HepG2 (cell line): ENCODE measurements at regions not wholly inside any gene's neighbourhood (a gene's known extent, or its start where the extent isn't known, plus 50 kb on each side); places are given as distances from the start of the nearest gene placed in this dataset.

ENCODE experiments used
- ATAC-seq: fragments of 200-7000 bp; cut with Tn5 transposase; 3 replicates; pipeline ENCODE4 v1.9.1; 2020; ENCODE audit warnings: mild to moderate bottlenecking, moderate library complexity
- BruUV-seq: library from RNA; stranded (reverse); fragments of 400-500 nt; replicated peaks from 2 replicates; lab custom pipeline; 2021; lab: Mats Ljungman, UMichigan
- CTCF ChIA-PET: fragments of 300-600 bp; formaldehyde crosslinking; extraction: SDS; loops from one replicate; lab custom pipeline; 2021; ENCODE audit warnings: low total read pairs, inconsistent platforms, low intra/inter-chr PET ratio; lab: Yijun Ruan, JAX
- POLR2A ChIA-PET: fragments of 350-600 bp; sonication (Branson Sonifier 250); formaldehyde crosslinking; loops from one replicate; lab custom pipeline; 2020; ENCODE audit warnings: antibody characterized with exemption, inconsistent platforms; lab: Yijun Ruan, JAX
- DNase-seq: peaks from one replicate; pipeline ENCODE4 v3.0.0-alpha.2; 2015; ENCODE audit warnings: low spot score
- FAIRE-seq: peaks from 3 replicates; lab custom pipeline; 2011; peaks lifted over from hg19 to GRCh38; lab: Jason Lieb, UNC
- H2AFZ ChIP-seq: one replicate; pipeline ENCODE4 v1.6.1; 2011; ENCODE audit warnings: low read length, inconsistent platforms
- H3K27ac ChIP-seq: fragments of 300-600 bp; 3 replicates; pipeline ENCODE4 v1.8.0; 2011; ENCODE audit warnings: mixed run types, mild to moderate bottlenecking, mixed read lengths, low read length, inconsistent platforms; ENCODE audit not compliant: insufficient read depth; ENCODE audit errors: extremely low read length
- H3K27me3 ChIP-seq, 2 experiments: fragments of 200-600 bp in 1 of 2; 2 replicates in 1 of 2; 3 replicates in 1 of 2; pipeline versions ENCODE4 v1.6.0 to v1.8.0; 2011; ENCODE audit warnings: low read length in 2 of 2, mild to moderate bottlenecking in 2 of 2, moderate library complexity in 2 of 2, inconsistent platforms in 1 of 2; ENCODE audit not compliant: insufficient read depth in 2 of 2, control insufficient read depth in 1 of 2
- H3K36me3 ChIP-seq, 2 experiments: fragments of 200-600 bp in 1 of 2; replicated peaks in 1 of 2; 2 replicates in 1 of 2; 3 replicates in 1 of 2; pipeline versions ENCODE4 v1.5.1 to v1.8.0; 2011; ENCODE audit warnings: low read length in 2 of 2, inconsistent platforms in 1 of 2; ENCODE audit not compliant: insufficient read depth in 2 of 2, control insufficient read depth in 1 of 2
- H3K4me1 ChIP-seq: 2 replicates; pipeline ENCODE4 v1.5.1; 2012; ENCODE audit warnings: low read length, inconsistent platforms; ENCODE audit not compliant: insufficient read depth
- H3K4me2 ChIP-seq: 2 replicates; pipeline ENCODE4 v1.6.0; 2011; ENCODE audit warnings: low read depth, low read length, inconsistent platforms
- H3K4me3 ChIP-seq, 3 experiments: fragments of 200-600 bp in 1 of 3; sonication (generic), shearing (Covaris generic) in 1 of 3; replicated peaks in 1 of 3; 2 replicates each; pipeline ENCODE4 v1.5.1; 2011 to 2016; ENCODE audit warnings: low read length in 3 of 3, inconsistent platforms in 2 of 3, low read depth in 2 of 3, mild to moderate bottlenecking in 2 of 3, control low read depth in 1 of 3, mixed read lengths in 1 of 3; ENCODE audit not compliant: insufficient read depth in 1 of 3
- H3K79me2 ChIP-seq: one replicate; pipeline ENCODE4 v1.6.1; 2011; ENCODE audit warnings: low read length, inconsistent platforms; ENCODE audit not compliant: insufficient read depth
- H3K9ac ChIP-seq: 2 replicates; pipeline ENCODE4 v1.6.0; 2011; ENCODE audit warnings: mild to moderate bottlenecking, low read depth, low read length, inconsistent platforms; ENCODE audit not compliant: insufficient read depth
- H3K9me3 ChIP-seq: 2 replicates; pipeline ENCODE4 v1.5.1; 2012; ENCODE audit warnings: mild to moderate bottlenecking, low read length
- H4K20me1 ChIP-seq: 2 replicates; pipeline ENCODE4 v1.6.0; 2011; ENCODE audit warnings: inconsistent platforms, mild to moderate bottlenecking, low read length, moderate library complexity; ENCODE audit not compliant: insufficient read depth
- ATF7 ChIP-seq, 2 experiments: fragments of 450-650 bp in 1 of 2; sonication (generic) in 1 of 2; formaldehyde crosslinking in 1 of 2; IDR thresholded peaks; 2 replicates each; pipeline versions ENCODE4 v1.4.0 to v1.6.1; 2016 to 2020; ENCODE audit warnings: antibody characterized with exemption in 1 of 2, mild to moderate bottlenecking in 1 of 2, missing genetic modification reagents in 1 of 2
- KDM6A ChIP-seq: IDR thresholded peaks from 2 replicates; pipeline ENCODE4 v1.6.1; 2016; ENCODE audit warnings: low read depth
- KLF15 ChIP-seq: sonication (generic); formaldehyde crosslinking; IDR thresholded peaks from 2 replicates; pipeline ENCODE4 v1.8.1; 2023; ENCODE audit warnings: borderline replicate concordance, mild to moderate bottlenecking, inconsistent platforms, missing genetic modification reagents, mixed read lengths
- KMT2A ChIP-seq: sonication (generic); formaldehyde crosslinking; IDR thresholded peaks from 2 replicates; pipeline ENCODE4 v1.4.0; 2020; ENCODE audit warnings: missing genetic modification reagents
- RFX3 ChIP-seq: IDR thresholded peaks from 2 replicates; pipeline ENCODE4 v1.6.1; 2016; ENCODE audit warnings: missing biosample characterization, missing genetic modification reagents
- TRIM24 ChIP-seq: sonication (generic); formaldehyde crosslinking; IDR thresholded peaks from 2 replicates; pipeline ENCODE4 v1.8.0; 2022; ENCODE audit warnings: mild to moderate bottlenecking, missing genetic modification reagents
- YY1 ChIP-seq: IDR thresholded peaks from 2 replicates; pipeline ENCODE4 v1.6.1; 2011; ENCODE audit warnings: low read length, low read depth, moderate library complexity, mild to moderate bottlenecking; ENCODE audit not compliant: insufficient read depth, insufficient replicate concordance
- ZNF20 ChIP-seq: sonication (generic); formaldehyde crosslinking; IDR thresholded peaks from 2 replicates; pipeline ENCODE4 v1.4.0; 2020; ENCODE audit warnings: mild to moderate bottlenecking, moderate library complexity, missing genetic modification reagents
- ZNF552 ChIP-seq: sonication (generic); formaldehyde crosslinking; IDR thresholded peaks from 2 replicates; pipeline ENCODE4 v1.9.0; 2022; ENCODE audit warnings: missing genetic modification reagents, mild to moderate bottlenecking, borderline replicate concordance
- ZSCAN25 ChIP-seq: sonication (generic); formaldehyde crosslinking; IDR thresholded peaks from 2 replicates; pipeline ENCODE4 v1.8.0; 2022; ENCODE audit warnings: mild to moderate bottlenecking, missing genetic modification reagents
- WGBS: methylation state at CpG from one replicate; pipeline ENCODE4 v1.1.6; 2017; ENCODE audit warnings: low lambda C conversion rate; 5-methylcytosine and 5-hydroxymethylcytosine counted together
- in situ Hi-C: cut with HindIII; loops from 2 replicates; pipeline ENCODE4 v1.10.0; 2017; ENCODE audit warnings: low pct_unique_long_range_greater_than_20kb; ENCODE audit not compliant: extremely low pct_ligation_motif_present
- intact Hi-C: fragments of 100-400 bp; cut with micrococcal nuclease; formaldehyde crosslinking; loops from one replicate; pipeline ENCODE4 v1.10.0; 2022; ENCODE audit not compliant: unreplicated experiment

DNA sequence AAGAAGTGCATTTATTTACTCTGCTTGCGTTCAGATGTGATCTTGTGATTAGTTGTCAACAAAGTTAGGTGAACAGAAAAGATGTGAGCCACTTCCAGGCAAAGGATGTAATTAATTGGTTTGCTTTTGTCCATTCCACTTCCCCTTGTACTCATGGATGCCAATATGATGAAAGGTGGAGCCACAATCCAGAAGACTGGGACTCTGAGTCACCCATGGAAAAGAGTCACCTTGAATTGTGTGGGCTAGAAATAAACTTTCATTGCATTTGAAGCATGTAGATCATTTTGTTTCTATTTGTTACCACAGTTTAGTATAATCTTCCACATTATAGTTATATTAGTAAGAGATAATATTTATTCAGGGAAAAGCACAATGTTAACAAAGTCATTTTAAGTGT is 684.2 kb downstream of the LTN1 start:
- no peak for TF ChIP-seq RFX3 (CRISPR knock-in tag)
- Histone ChIP-seq H3K27me3 (no peaks in the 10 kb centered on the region), H3K4me2 (no peak overlapping the region), H3K4me3 (no peak overlapping the region), H3K4me1 (no peaks in the 10 kb centered on the region), H2AFZ (no peak overlapping the region), H3K79me2 (no peaks in the 10 kb centered on the region), H4K20me1 (no peaks in the 10 kb centered on the region), H3K27ac (no peak overlapping the region), H3K36me3 (no peaks in the 10 kb centered on the region), H3K9me3 (peaks cover 95% of the 10 kb centered on the region), H3K9ac (no peak overlapping the region)
- intact Hi-C loops (no loop called here), in situ Hi-C loops (no loop called here)
- DNase-seq (no peak), ATAC-seq (no peak), FAIRE-seq (no peak)
- ChIA-PET CTCF (no interaction called here), POLR2A (no interaction called here)
- WGBS, result 7% methylated on average over 1 of the region's 1 CpG
- BruUV-seq, result no TSS peak

DNA sequence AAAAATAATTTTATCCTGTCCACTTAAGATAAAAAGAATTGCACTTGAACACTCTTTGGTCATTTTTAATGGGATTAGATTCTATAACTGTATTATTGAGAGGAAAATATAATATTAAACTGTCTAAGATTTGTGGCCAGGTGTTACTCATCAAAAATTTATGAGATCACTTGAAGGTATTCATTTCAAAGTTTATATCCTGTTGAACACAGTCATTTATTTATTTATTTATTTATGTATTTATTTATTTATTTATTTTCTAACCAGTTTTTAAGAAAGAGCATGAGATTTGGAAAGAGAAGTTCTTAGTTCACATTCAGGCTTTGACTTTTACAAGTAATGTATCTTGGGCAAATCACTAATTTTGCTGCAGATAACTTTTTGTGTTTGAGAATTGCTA is 692.7 kb downstream of the LTN1 start:
- H3K4me2 ChIP-seq, result no peak overlapping the region
- in situ Hi-C loops, result no loop called here
- TF ChIP-seq KDM6A (CRISPR knock-in tag), result no peak
- no peak for TF ChIP-seq ATF7 (IDR thresholded peaks at IDR 0.05)
- TF ChIP-seq ATF7 (CRISPR knock-in tag; IDR thresholded peaks at IDR 0.05), result no peak
- TF ChIP-seq YY1, result no peak
- no peak for TF ChIP-seq TRIM24 (CRISPR knock-in tag)
- no peak for TF ChIP-seq KMT2A
- no peak for TF ChIP-seq KLF15 (CRISPR knock-in tag)
- no peak for TF ChIP-seq ZSCAN25 (CRISPR knock-in tag)
- TF ChIP-seq ZNF552 (CRISPR knock-in tag), result no peak
- no peak for TF ChIP-seq ZNF20 (CRISPR knock-in tag)
- H3K27ac ChIP-seq, result no peak overlapping the region
- no peak for DNase-seq
- H3K36me3 ChIP-seq, result no peaks in the 10 kb centered on the region
- ChIA-PET POLR2A (no interaction called here), CTCF (no interaction called here)
- no peak overlapping the region for H2AFZ ChIP-seq
- H3K4me3 ChIP-seq, result no peak overlapping the region
- H3K9ac ChIP-seq, result no peak overlapping the region
- FAIRE-seq, result no peak
- no peaks in the 10 kb centered on the region for H4K20me1 ChIP-seq
- H3K27me3 ChIP-seq, result no peaks in the 10 kb centered on the region
- ATAC-seq, result no peak
- no peaks in the 10 kb centered on the region for H3K79me2 ChIP-seq
- BruUV-seq, result no TSS peak
- H3K4me1 ChIP-seq, result no peaks in the 10 kb centered on the region
- intact Hi-C loops, result no loop called here
- peaks cover 82% of the 10 kb centered on the region for H3K9me3 ChIP-seq
